GM19467 (cell line): ENCODE measurements at regions not wholly inside any gene's neighbourhood (a gene's known extent, or its start where the extent isn't known, plus 50 kb on each side); places are given as distances from the start of the nearest gene placed in this dataset.

Experiments
- ATAC-seq: cut with Tn5 transposase; IDR thresholded peaks from one replicate; pipeline ENCODE4 v1.9.1; 2021; ENCODE audit warnings: mild to moderate bottlenecking, moderate library complexity; ENCODE audit not compliant: unreplicated experiment

GRCh38 chr2:12928197-12928774 lies 211.6 kb downstream of the TRIB2 start:
- ATAC-seq, result no peak

- ATAC-seq, result no peak
These were observed 212.2 kb downstream of the TRIB2 start for GRCh38 chr2:12928775-12929401.

GRCh38 chr2:12929758-12930157 lies 213.0 kb downstream of the TRIB2 start:
- no peak for ATAC-seq

- ATAC-seq, result no peak
These were observed 213.7 kb downstream of the TRIB2 start for GRCh38 chr2:12930391-12930790.

- ATAC-seq, result no peak
These were observed 214.6 kb downstream of the TRIB2 start for GRCh38 chr2:12931186-12931844.

- ATAC-seq, result no peak
These were observed 215.5 kb downstream of the TRIB2 start for GRCh38 chr2:12932192-12932591.

GRCh38 chr2:12934146-12934756 lies 217.5 kb downstream of the TRIB2 start:
- ATAC-seq, result no peak

- no peak for ATAC-seq
These were observed 218.5 kb downstream of the TRIB2 start for GRCh38 chr2:12935222-12935621.

GRCh38 chr2:12935796-12936195 lies 219.1 kb downstream of the TRIB2 start:
- ATAC-seq, result no peak

- ATAC-seq, result no peak
These were observed 224.5 kb downstream of the TRIB2 start for GRCh38 chr2:12941203-12941602.

- no peak for ATAC-seq
These were observed 231.7 kb downstream of the TRIB2 start for GRCh38 chr2:12948231-12948960.

GRCh38 chr2:12948961-12949353 lies 232.2 kb downstream of the TRIB2 start:
- ATAC-seq, result no peak

GRCh38 chr2:12949406-12949805 lies 232.7 kb downstream of the TRIB2 start:
- ATAC-seq, result no peak

GRCh38 chr2:12950174-12950573 lies 233.4 kb downstream of the TRIB2 start:
- no peak for ATAC-seq

GRCh38 chr2:12950957-12951656 lies 234.4 kb downstream of the TRIB2 start:
- no peak for ATAC-seq

GRCh38 chr2:12951657-12951973 lies 234.9 kb downstream of the TRIB2 start:
- ATAC-seq, result no peak

GRCh38 chr2:12953596-12953995 lies 236.9 kb downstream of the TRIB2 start:
- no peak for ATAC-seq

GRCh38 chr2:12955864-12956263 lies 239.1 kb downstream of the TRIB2 start:
- ATAC-seq, result no peak

- no peak for ATAC-seq
These were observed 240.5 kb downstream of the TRIB2 start for GRCh38 chr2:12957251-12957650.

- no peak for ATAC-seq
These were observed 243.2 kb downstream of the TRIB2 start for GRCh38 chr2:12959935-12960334.

- no peak for ATAC-seq
These were observed 243.9 kb downstream of the TRIB2 start for GRCh38 chr2:12960671-12961070.
